ENCODE measurements at regions not wholly inside any gene's neighbourhood (a gene's known extent, or its start where the extent isn't known, plus 50 kb on each side); places are given as distances from the start of the nearest gene placed in this dataset.
A peak's percentile ranks its signal among the peaks of the same experiment; 100 is the strongest.

- DNase-seq: no peak
These were observed 51.3 kb downstream of the KRTAP19-8 start for GRCh38 chr21:30986965-30987364.

GRCh38 chr21:30984889-30985288, 53.4 kb downstream of the KRTAP19-8 start:
- no peak for DNase-seq

- no peak for DNase-seq
These were observed 56.9 kb downstream of the KRTAP19-8 start for GRCh38 chr21:30981403-30981802.

- peak in 1 of 2 donors; percentile 35 for DNase-seq
These were observed 59.2 kb downstream of the KRTAP19-8 start for GRCh38 chr21:30979054-30979453.

GRCh38 chr21:30964283-30964682, 74.0 kb downstream of the KRTAP19-8 start:
- DNase-seq: no peak

GRCh38 chr21:30963502-30963901, 74.8 kb downstream of the KRTAP19-8 start:
- no peak for DNase-seq

- DNase-seq: no peak
These were observed 76.3 kb downstream of the KRTAP19-8 start for GRCh38 chr21:30962013-30962412.

- no peak for DNase-seq
These were observed 77.4 kb upstream of the KRTAP11-1 start for GRCh38 chr21:30958741-30959140.

GRCh38 chr21:30957010-30957409, 75.6 kb upstream of the KRTAP11-1 start:
- no peak for DNase-seq

GRCh38 chr21:30953605-30954004, 72.2 kb upstream of the KRTAP11-1 start:
- no peak for DNase-seq

- DNase-seq: no peak
These were observed 65.8 kb upstream of the KRTAP11-1 start for GRCh38 chr21:30947141-30947540.

GRCh38 chr21:30943920-30944319, 62.5 kb upstream of the KRTAP11-1 start:
- no peak for DNase-seq

- no peak for DNase-seq
These were observed 61.9 kb upstream of the KRTAP11-1 start for GRCh38 chr21:30943243-30943642.

- no peak for DNase-seq
These were observed 60.8 kb upstream of the KRTAP11-1 start for GRCh38 chr21:30942192-30942591.

- no peak for DNase-seq
These were observed 54.8 kb upstream of the KRTAP11-1 start for GRCh38 chr21:30936207-30936606.

GRCh38 chr21:30935889-30936168, 54.4 kb upstream of the KRTAP11-1 start:
- no peak for DNase-seq

GRCh38 chr21:30935121-30935888, 53.9 kb upstream of the KRTAP11-1 start:
- no peak for DNase-seq

GRCh38 chr21:30932686-30933085, 51.3 kb upstream of the KRTAP11-1 start:
- no peak for DNase-seq
